ENCODE measurements at regions not wholly inside any gene's neighbourhood (a gene's known extent, or its start where the extent isn't known, plus 50 kb on each side); places are given as distances from the start of the nearest gene placed in this dataset.

DNA sequence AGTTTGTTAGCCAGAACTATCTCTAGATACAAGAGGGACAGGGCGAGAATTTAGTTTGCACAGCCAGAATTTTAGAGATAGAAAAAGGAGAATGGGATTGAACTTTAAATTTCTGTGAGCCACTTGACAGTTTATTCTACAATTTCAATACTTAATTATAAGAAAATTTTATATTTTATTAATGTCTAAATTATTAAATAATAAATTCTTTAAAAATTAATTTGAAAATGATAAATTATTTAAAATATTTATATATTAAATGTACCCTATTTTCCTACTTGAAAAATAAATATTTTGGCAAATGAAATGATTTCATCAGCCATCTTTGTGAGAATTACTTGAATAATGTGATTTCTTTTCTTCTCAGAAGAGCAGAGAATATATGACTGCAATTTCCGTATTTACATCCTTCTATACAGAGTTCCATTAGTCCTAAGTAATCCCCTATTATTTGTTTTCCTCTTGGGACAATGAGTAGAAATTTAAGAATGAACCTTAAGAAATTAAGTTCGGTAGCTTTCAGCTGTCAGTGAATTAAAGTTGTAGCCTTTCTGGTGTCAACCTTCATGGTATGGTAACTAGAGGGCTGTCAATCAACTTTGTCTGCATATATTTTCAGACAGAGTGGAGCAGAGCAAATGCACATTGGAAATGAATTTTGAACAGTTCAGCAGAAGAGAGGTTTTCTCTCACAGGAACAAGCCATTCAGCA is 763.9 kb downstream of the PCDH18 start:
- no peak for FAIRE-seq
- DNase-seq (ENCODE audit: insufficient read length, low spot score): no peak
- TF ChIP-seq TAF1 (IDR thresholded peaks at IDR 0.05; ENCODE audit: low read depth, low read length) (no peak), POLR2AphosphoS5 (IDR thresholded peaks at IDR 0.05; ENCODE audit: low read depth, low read length) (no peak), POLR2A (IDR thresholded peaks at IDR 0.05; ENCODE audit: low read depth, low read length) (no peak), POU2F2 (IDR thresholded peaks at IDR 0.05; ENCODE audit: low read depth, low read length) (no peak), SPI1 (IDR thresholded peaks at IDR 0.05; ENCODE audit: low read depth, low read length) (no peak), PAX5 (IDR thresholded peaks at IDR 0.05; ENCODE audit: insufficient read depth, low read length, severe bottlenecking) (no peak)

- DNase-seq (ENCODE audit: insufficient read length, low spot score): no peak
- TF ChIP-seq SPI1 (IDR thresholded peaks at IDR 0.05; ENCODE audit: low read depth, low read length) (no peak), POU2F2 (IDR thresholded peaks at IDR 0.05; ENCODE audit: low read depth, low read length) (no peak), TAF1 (IDR thresholded peaks at IDR 0.05; ENCODE audit: low read depth, low read length) (no peak), POLR2AphosphoS5 (IDR thresholded peaks at IDR 0.05; ENCODE audit: low read depth, low read length) (no peak)
- FAIRE-seq: no peak
Measured at GRCh38 chr4:136763919-136764318, 768.4 kb downstream of the PCDH18 start.

DNA sequence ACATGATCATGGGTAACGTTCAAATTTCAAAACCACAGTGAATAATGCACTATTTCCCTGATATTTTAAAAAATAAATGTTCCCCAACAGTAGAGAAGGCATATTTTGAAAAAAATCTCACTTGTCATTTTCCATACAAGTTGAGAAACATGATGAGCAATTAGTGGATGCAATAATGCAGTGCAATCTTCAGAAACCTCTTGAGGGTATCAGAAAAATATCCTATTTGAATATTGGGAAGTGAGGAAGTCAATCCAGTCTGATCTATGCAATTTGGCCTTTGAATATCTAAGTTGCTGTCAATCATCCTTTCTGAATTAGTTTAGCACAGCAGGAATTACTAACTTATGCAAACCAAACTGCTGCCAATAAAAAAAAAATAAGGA is 776.8 kb downstream of the PCDH18 start:
- TF ChIP-seq TAF1 (IDR thresholded peaks at IDR 0.05; ENCODE audit: low read depth, low read length) (no peak), PAX5 (IDR thresholded peaks at IDR 0.05; ENCODE audit: insufficient read depth, low read length, severe bottlenecking) (no peak), POU2F2 (IDR thresholded peaks at IDR 0.05; ENCODE audit: low read depth, low read length) (no peak), POLR2A (IDR thresholded peaks at IDR 0.05; ENCODE audit: low read depth, low read length) (no peak), POLR2AphosphoS5 (IDR thresholded peaks at IDR 0.05; ENCODE audit: low read depth, low read length) (no peak), SPI1 (IDR thresholded peaks at IDR 0.05; ENCODE audit: low read depth, low read length) (no peak)
- no peak for FAIRE-seq
- DNase-seq (ENCODE audit: insufficient read length, low spot score): no peak

DNA sequence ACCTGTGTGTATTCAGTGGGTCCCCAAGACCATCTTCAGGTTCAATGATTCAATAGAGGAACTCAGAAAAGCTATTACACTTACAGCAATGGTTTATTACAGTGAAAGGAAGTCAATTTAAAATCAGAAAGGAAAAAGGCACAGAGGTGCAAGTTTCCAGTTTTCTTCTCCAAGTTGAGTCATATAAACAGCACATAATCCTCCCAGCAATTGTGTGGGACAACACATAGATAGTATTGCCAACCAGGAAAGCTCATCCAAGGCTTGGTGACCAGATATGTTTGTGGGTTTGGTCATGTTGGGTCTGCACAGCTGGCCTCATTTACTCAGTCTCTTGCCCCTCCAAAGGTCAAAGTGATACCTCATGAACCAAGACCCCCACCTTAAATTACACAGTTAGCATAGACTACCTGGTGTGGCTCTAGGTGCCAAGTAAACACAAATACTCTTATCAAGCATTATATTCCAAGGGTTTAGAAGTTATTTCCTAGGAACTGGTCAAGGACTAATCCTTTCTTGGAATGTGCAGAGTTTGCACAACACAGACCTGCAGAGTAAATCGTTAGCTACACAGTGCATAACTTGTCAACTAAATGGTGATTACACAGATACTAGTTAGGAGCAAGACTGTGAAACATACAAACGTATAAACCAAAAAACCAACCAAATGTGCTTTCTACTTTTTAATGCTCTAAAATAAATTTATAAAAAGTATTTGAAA is 777.3 kb downstream of the PCDH18 start:
- TF ChIP-seq POLR2AphosphoS5 (IDR thresholded peaks at IDR 0.05; ENCODE audit: low read depth, low read length) (no peak), POLR2A (IDR thresholded peaks at IDR 0.05; ENCODE audit: low read depth, low read length) (no peak), SPI1 (IDR thresholded peaks at IDR 0.05; ENCODE audit: low read depth, low read length) (no peak), PAX5 (IDR thresholded peaks at IDR 0.05; ENCODE audit: insufficient read depth, low read length, severe bottlenecking) (no peak), TAF1 (IDR thresholded peaks at IDR 0.05; ENCODE audit: low read depth, low read length) (no peak), POU2F2 (IDR thresholded peaks at IDR 0.05; ENCODE audit: low read depth, low read length) (no peak)
- DNase-seq (ENCODE audit: insufficient read length, low spot score): no peak
- no peak for FAIRE-seq

GRCh38 chr4:136751556-136751955 is 780.7 kb downstream of the PCDH18 start:
- FAIRE-seq (no peak), DNase-seq (ENCODE audit: insufficient read length, low spot score) (no peak)
- TF ChIP-seq POLR2A (IDR thresholded peaks at IDR 0.05; ENCODE audit: low read depth, low read length) (no peak), POLR2AphosphoS5 (IDR thresholded peaks at IDR 0.05; ENCODE audit: low read depth, low read length) (no peak), POU2F2 (IDR thresholded peaks at IDR 0.05; ENCODE audit: low read depth, low read length) (no peak), TAF1 (IDR thresholded peaks at IDR 0.05; ENCODE audit: low read depth, low read length) (no peak), SPI1 (IDR thresholded peaks at IDR 0.05; ENCODE audit: low read depth, low read length) (no peak), PAX5 (IDR thresholded peaks at IDR 0.05; ENCODE audit: insufficient read depth, low read length, severe bottlenecking) (no peak)

DNA sequence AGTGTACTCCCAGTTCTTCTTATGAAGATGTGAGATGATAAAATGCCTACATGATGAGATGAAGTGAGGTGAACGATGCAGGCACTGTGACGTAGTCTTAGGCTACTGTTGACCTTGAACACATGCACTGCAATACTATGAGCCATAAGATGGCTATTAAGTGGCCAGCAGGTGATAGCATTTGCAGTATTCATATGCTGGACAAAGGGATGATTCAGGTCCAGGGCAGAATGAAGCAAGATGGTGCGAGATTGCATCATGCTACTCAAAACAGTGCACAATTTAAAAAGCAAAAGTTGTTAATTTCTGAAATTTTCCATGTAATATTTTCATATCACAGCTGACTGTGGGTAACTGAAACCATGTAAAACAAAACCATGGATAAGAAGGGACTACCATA is 781.4 kb downstream of the PCDH18 start:
- FAIRE-seq (no peak), DNase-seq (ENCODE audit: insufficient read length, low spot score) (no peak)
- TF ChIP-seq SPI1 (IDR thresholded peaks at IDR 0.05; ENCODE audit: low read depth, low read length) (no peak), PAX5 (IDR thresholded peaks at IDR 0.05; ENCODE audit: insufficient read depth, low read length, severe bottlenecking) (no peak), POLR2A (IDR thresholded peaks at IDR 0.05; ENCODE audit: low read depth, low read length) (no peak), POLR2AphosphoS5 (IDR thresholded peaks at IDR 0.05; ENCODE audit: low read depth, low read length) (no peak), POU2F2 (IDR thresholded peaks at IDR 0.05; ENCODE audit: low read depth, low read length) (no peak), TAF1 (IDR thresholded peaks at IDR 0.05; ENCODE audit: low read depth, low read length) (no peak)

GRCh38 chr4:136749989-136750388 is 782.3 kb downstream of the PCDH18 start:
- FAIRE-seq: no peak

GRCh38 chr4:136748773-136749172 is 783.5 kb downstream of the PCDH18 start:
- no peak for DNase-seq (ENCODE audit: insufficient read length, low spot score)
- no peak for FAIRE-seq
- TF ChIP-seq POLR2A (IDR thresholded peaks at IDR 0.05; ENCODE audit: low read depth, low read length) (no peak), POLR2AphosphoS5 (IDR thresholded peaks at IDR 0.05; ENCODE audit: low read depth, low read length) (no peak), SPI1 (IDR thresholded peaks at IDR 0.05; ENCODE audit: low read depth, low read length) (no peak), TAF1 (IDR thresholded peaks at IDR 0.05; ENCODE audit: low read depth, low read length) (no peak), POU2F2 (IDR thresholded peaks at IDR 0.05; ENCODE audit: low read depth, low read length) (no peak), PAX5 (IDR thresholded peaks at IDR 0.05; ENCODE audit: insufficient read depth, low read length, severe bottlenecking) (no peak)

More at GRCh38 chr4:136749989-136750388, 782.3 kb downstream of the PCDH18 start:
- TF ChIP-seq POU2F2 (IDR thresholded peaks at IDR 0.05; ENCODE audit: low read depth, low read length): no peak
- no peak for TF ChIP-seq POLR2AphosphoS5 (IDR thresholded peaks at IDR 0.05; ENCODE audit: low read depth, low read length)
- no peak for TF ChIP-seq PAX5 (IDR thresholded peaks at IDR 0.05; ENCODE audit: insufficient read depth, low read length, severe bottlenecking)
- no peak for TF ChIP-seq POLR2A (IDR thresholded peaks at IDR 0.05; ENCODE audit: low read depth, low read length)
- TF ChIP-seq TAF1 (IDR thresholded peaks at IDR 0.05; ENCODE audit: low read depth, low read length): no peak
- TF ChIP-seq SPI1 (IDR thresholded peaks at IDR 0.05; ENCODE audit: low read depth, low read length): no peak
- no peak for DNase-seq (ENCODE audit: insufficient read length, low spot score)

DNA sequence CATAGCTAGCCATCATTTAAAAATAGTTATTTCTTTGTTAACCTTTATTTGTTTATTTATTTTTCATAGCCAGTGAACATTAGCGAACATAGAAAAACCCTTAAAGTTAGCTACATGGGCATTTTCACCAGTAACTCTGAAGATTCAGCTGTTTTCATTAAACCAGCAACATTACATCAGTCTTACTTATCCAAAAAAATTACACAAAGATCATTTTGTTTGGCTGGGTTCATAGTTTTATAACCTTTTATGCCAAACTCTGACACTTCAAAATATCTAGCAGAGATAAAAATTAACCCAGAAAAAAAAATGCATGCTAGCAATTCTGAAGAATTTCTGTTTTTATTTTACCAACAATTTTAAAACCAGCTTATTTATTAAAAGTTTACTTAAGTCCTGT is 784.1 kb downstream of the PCDH18 start:
- TF ChIP-seq POLR2AphosphoS5 (IDR thresholded peaks at IDR 0.05; ENCODE audit: low read depth, low read length) (no peak), TAF1 (IDR thresholded peaks at IDR 0.05; ENCODE audit: low read depth, low read length) (no peak), SPI1 (IDR thresholded peaks at IDR 0.05; ENCODE audit: low read depth, low read length) (no peak), POU2F2 (IDR thresholded peaks at IDR 0.05; ENCODE audit: low read depth, low read length) (no peak), POLR2A (IDR thresholded peaks at IDR 0.05; ENCODE audit: low read depth, low read length) (no peak), PAX5 (IDR thresholded peaks at IDR 0.05; ENCODE audit: insufficient read depth, low read length, severe bottlenecking) (no peak)
- FAIRE-seq (no peak), DNase-seq (ENCODE audit: insufficient read length, low spot score) (no peak)
